ELF-1 (cell line): ENCODE measurements at regions not wholly inside any gene's neighbourhood (a gene's known extent, or its start where the extent isn't known, plus 50 kb on each side); places are given as distances from the start of the nearest gene placed in this dataset.

Experiments used
- DNase-seq: peaks from one replicate; pipeline ENCODE4 v3.0.0-alpha.2; 2016; ENCODE audit warnings: low read depth, low spot score

DNA sequence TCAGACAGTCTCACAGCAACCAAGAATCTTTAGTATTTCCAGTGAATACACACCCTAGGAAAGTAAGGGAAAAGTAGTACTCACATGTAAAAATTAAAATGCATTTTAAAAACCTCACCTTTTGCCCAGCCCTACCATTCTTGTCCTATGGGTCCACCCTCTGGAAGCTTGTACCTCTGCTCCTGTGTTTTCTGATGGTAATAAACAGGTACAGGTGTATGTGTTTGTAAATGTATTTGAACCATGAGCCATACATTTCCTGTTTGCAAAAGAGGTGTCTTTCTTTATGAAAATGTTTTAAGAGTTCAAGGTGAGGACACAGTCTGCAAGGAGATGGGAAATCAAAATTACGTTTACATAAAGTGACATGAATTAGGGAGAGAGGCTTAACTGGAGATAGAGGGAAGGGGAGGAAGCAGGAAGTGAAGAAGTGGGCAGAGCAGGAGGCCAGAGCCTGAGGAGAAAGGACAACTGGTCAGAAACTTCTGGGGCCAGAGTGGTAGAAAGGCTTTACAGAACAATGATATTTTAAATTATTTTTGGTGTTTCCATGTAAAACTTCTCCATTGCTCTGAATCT lies 52.0 kb upstream of the IVNS1ABP start:
- DNase-seq: no peak

DNA sequence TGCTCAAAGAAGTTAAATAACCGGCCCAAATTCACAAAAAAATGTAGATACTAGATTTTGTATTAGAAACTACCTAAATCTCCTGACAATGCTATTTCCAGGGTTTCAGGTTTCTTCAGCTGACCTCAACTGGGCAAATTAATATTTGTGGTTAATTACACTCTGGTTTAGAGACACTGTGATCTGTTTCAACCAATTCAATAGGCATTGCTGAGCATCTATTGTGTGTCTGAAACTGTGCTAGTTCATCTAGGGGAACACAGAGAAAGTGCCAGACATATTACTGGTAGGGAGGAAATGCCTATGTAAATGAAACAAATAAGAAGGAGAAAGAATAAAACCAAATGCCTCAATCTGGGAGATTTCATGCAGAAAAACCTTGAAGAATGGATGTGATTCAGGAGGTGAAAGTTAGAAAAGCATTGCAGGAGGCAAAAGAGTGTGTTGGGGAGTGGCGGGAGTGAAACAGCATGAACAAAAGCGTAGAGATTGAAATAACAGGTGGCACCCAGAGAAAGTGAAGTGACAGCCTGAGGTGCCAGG lies 51.3 kb upstream of the IVNS1ABP start:
- no peak for DNase-seq

DNA sequence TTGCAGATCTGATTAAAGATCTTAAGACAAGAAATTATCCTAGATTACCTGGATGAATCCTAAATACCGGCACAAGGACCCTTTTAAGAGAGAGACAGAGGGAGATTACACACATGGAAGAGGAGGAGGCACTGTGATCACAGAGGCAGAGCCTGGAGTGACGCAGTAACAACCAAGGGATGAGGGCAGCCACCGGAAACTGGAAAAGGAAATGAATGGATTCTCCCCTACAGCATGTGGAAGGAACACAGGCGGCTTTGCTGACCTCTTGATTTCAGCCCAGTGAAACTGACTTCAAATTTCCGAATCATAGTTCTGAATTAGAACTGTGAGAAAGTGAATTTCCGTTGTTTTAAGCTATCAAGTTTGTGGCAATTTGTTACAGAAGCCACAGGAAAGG lies 50.2 kb upstream of the IVNS1ABP start:
- DNase-seq: no peak
